ENCODE measurements at regions not wholly inside any gene's neighbourhood (a gene's known extent, or its start where the extent isn't known, plus 50 kb on each side); places are given as distances from the start of the nearest gene placed in this dataset.

DNA sequence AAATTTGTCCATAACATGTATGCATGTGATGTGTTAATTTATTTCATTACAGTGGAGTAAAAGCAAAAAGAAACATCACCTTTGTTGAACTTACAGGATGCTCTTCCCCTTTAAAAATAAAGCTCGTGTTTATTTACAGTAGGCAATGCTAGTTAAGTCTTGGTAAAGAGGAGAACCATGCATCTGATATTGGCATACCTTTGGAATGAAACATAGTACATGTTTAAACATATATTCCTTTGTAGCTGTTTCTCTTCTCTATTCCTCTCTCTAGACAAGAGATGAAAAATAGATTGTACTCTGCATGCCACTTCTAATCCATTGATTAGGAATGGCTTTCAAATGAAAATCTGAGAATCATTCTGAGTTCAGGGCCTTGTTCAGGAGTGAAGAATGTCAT is 374.9 kb upstream of the CNTN4 start:
- H3F3A ChIP-seq (replicated peaks; ENCODE audit: insufficient read depth), result no peaks in the 10 kb centered on the region
- 8% methylated on average over 1 of the region's 1 CpG for WGBS (ENCODE audit: low lambda C conversion rate)
- H3K27me3 ChIP-seq (ENCODE audit: insufficient read depth), result no peaks in the 10 kb centered on the region
- no peaks in the 10 kb centered on the region for H3K9me3 ChIP-seq
- no peak for TF ChIP-seq NRF1 (IDR thresholded peaks at IDR 0.05; ENCODE audit: low read depth, low read length)
- no peak for TF ChIP-seq YY1 (IDR thresholded peaks at IDR 0.05; ENCODE audit: low read depth)
- no peak for TF ChIP-seq EZH2phosphoT487 (IDR thresholded peaks at IDR 0.05; ENCODE audit: borderline replicate concordance, low read depth)
- no peak for TF ChIP-seq RAD21 (IDR thresholded peaks at IDR 0.05; ENCODE audit: low read length)
- TF ChIP-seq, protein P1, sequence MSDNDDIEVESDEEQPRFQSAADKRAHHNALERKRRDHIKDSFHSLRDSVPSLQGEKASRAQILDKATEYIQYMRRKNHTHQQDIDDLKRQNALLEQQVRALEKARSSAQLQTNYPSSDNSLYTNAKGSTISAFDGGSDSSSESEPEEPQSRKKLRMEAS (IDR thresholded peaks at IDR 0.05; ENCODE audit: low read depth), result no peak
- TF ChIP-seq SMC3 (IDR thresholded peaks at IDR 0.05; ENCODE audit: low read depth, low read length), result no peak
- DNase-seq, result no peak
- no peak overlapping the region for H3K4me3 ChIP-seq (ENCODE audit: low read depth in 2 of 2, low read length in 1 of 2)
- ChIA-PET CTCF (no interaction called here), POLR2A (no interaction called here)
- no peak overlapping the region for H3K9ac ChIP-seq
- no peak overlapping the region for H3K27ac ChIP-seq (ENCODE audit: low read depth in 2 of 2, low read length in 1 of 2)
- no peak overlapping the region for H3K4me2 ChIP-seq
- no peaks in the 10 kb centered on the region for H4K20me1 ChIP-seq (ENCODE audit: insufficient read depth)
- no peaks in the 10 kb centered on the region for H3K36me3 ChIP-seq (replicated peaks in 1 of 2; ENCODE audit: control insufficient read depth in 1 of 2, insufficient read depth in 2 of 2, low read length in 1 of 2)
- no peak overlapping the region for H2AFZ ChIP-seq (ENCODE audit: low read depth)
- H3K9me2 ChIP-seq, result no peaks in the 10 kb centered on the region
- H3K4me1 ChIP-seq (ENCODE audit: control insufficient read depth in 1 of 2, insufficient read depth in 2 of 2, low read depth in 1 of 2, low read length in 1 of 2), result no peaks in the 10 kb centered on the region
- no peaks in the 10 kb centered on the region for H3K79me2 ChIP-seq (ENCODE audit: insufficient read depth)

DNA sequence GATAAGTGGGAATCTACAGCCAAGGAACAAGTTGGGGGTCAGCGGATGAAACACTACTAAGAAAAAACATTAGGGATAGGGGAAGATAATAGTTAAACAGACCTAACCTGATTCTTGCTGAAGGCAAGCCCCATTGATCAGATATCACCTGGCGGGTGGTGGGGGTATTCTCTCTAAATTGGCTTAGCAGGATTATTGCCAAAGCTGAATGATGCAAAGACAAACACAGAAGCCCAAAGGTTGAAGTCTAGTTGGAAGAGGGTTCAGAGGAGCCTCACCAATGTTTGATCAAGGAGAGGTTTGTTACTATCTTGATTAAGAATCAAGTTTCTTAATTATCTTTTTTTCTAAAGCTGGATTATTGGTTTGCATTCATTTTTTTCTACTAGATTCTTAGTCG is 371.9 kb upstream of the CNTN4 start:
- POLR2A ChIA-PET, result no interaction called here
- CTCF ChIA-PET, result no interaction called here
- DNase-seq, result no peak

DNA sequence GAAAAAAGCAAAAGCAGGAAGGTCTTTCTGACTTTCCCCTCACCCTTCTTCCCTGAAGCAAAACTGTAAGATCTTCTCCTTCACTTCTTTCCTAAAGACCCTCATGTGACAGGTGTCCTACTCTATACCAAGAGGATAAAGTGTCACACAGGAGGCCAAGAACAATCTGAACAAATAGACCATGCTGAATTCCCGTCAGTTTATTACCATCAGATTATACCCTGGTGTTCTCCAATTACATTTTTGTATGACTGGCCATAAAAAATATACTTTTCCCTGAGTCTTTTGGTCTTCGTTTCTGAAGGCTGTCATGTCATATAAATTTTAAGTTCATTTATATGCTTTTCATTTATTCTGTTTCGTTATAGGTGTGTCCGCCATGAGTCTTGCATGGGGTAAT is 371.4 kb upstream of the CNTN4 start:
- no peak overlapping the region for H3K9ac ChIP-seq
- WGBS (ENCODE audit: low lambda C conversion rate), result 32% methylated on average over 4 of the region's 4 CpGs
- no peaks in the 10 kb centered on the region for H3F3A ChIP-seq (replicated peaks; ENCODE audit: insufficient read depth)
- no peaks in the 10 kb centered on the region for H3K79me2 ChIP-seq (ENCODE audit: insufficient read depth)
- ChIA-PET CTCF (no interaction called here), POLR2A (no interaction called here)
- no peaks in the 10 kb centered on the region for H3K36me3 ChIP-seq (replicated peaks in 1 of 2; ENCODE audit: control insufficient read depth in 1 of 2, insufficient read depth in 2 of 2, low read length in 1 of 2)
- H3K27me3 ChIP-seq (ENCODE audit: insufficient read depth), result no peaks in the 10 kb centered on the region
- no peak overlapping the region for H3K4me2 ChIP-seq
- no peak overlapping the region for H3K27ac ChIP-seq (ENCODE audit: low read depth in 2 of 2, low read length in 1 of 2)
- H4K20me1 ChIP-seq (ENCODE audit: insufficient read depth), result no peaks in the 10 kb centered on the region
- H3K9me3 ChIP-seq, result no peaks in the 10 kb centered on the region
- no peak for DNase-seq
- TF ChIP-seq RXRA (IDR thresholded peaks at IDR 0.05; ENCODE audit: borderline replicate concordance, low read depth) (no peak), FOXJ3 (CRISPR knock-in tag; IDR thresholded peaks at IDR 0.05) (no peak), JUND (IDR thresholded peaks at IDR 0.05) (no peak)
- TF ChIP-seq, protein P1 (IDR thresholded peaks at IDR 0.05; ENCODE audit: low read depth), result no peak
- TF ChIP-seq, protein P2, sequence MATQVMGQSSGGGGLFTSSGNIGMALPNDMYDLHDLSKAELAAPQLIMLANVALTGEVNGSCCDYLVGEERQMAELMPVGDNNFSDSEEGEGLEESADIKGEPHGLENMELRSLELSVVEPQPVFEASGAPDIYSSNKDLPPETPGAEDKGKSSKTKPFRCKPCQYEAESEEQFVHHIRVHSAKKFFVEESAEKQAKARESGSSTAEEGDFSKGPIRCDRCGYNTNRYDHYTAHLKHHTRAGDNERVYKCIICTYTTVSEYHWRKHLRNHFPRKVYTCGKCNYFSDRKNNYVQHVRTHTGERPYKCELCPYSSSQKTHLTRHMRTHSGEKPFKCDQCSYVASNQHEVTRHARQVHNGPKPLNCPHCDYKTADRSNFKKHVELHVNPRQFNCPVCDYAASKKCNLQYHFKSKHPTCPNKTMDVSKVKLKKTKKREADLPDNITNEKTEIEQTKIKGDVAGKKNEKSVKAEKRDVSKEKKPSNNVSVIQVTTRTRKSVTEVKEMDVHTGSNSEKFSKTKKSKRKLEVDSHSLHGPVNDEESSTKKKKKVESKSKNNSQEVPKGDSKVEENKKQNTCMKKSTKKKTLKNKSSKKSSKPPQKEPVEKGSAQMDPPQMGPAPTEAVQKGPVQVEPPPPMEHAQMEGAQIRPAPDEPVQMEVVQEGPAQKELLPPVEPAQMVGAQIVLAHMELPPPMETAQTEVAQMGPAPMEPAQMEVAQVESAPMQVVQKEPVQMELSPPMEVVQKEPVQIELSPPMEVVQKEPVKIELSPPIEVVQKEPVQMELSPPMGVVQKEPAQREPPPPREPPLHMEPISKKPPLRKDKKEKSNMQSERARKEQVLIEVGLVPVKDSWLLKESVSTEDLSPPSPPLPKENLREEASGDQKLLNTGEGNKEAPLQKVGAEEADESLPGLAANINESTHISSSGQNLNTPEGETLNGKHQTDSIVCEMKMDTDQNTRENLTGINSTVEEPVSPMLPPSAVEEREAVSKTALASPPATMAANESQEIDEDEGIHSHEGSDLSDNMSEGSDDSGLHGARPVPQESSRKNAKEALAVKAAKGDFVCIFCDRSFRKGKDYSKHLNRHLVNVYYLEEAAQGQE (IDR thresholded peaks at IDR 0.05; ENCODE audit: low read depth, low read length), result no peak
- H2AFZ ChIP-seq (ENCODE audit: low read depth), result no peak overlapping the region
- H3K9me2 ChIP-seq, result no peaks in the 10 kb centered on the region
- no peaks in the 10 kb centered on the region for H3K4me1 ChIP-seq (ENCODE audit: control insufficient read depth in 1 of 2, insufficient read depth in 2 of 2, low read depth in 1 of 2, low read length in 1 of 2)
- H3K4me3 ChIP-seq (ENCODE audit: low read depth in 2 of 2, low read length in 1 of 2), result no peak overlapping the region

More for the DNA sequence above, 371.9 kb upstream of the CNTN4 start:
- H4K20me1 ChIP-seq (ENCODE audit: insufficient read depth), result no peaks in the 10 kb centered on the region
- H3F3A ChIP-seq (replicated peaks; ENCODE audit: insufficient read depth), result no peaks in the 10 kb centered on the region
- no peaks in the 10 kb centered on the region for H3K4me1 ChIP-seq (ENCODE audit: control insufficient read depth in 1 of 2, insufficient read depth in 2 of 2, low read depth in 1 of 2, low read length in 1 of 2)
- 20% methylated on average over 3 of the region's 3 CpGs for WGBS (ENCODE audit: low lambda C conversion rate)
- no peak for TF ChIP-seq GATA2 (CRISPR knock-in tag; IDR thresholded peaks at IDR 0.05)
- TF ChIP-seq, protein P3, sequence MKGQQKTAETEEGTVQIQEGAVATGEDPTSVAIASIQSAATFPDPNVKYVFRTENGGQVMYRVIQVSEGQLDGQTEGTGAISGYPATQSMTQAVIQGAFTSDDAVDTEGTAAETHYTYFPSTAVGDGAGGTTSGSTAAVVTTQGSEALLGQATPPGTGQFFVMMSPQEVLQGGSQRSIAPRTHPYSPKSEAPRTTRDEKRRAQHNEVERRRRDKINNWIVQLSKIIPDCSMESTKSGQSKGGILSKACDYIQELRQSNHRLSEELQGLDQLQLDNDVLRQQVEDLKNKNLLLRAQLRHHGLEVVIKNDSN (IDR thresholded peaks at IDR 0.05; ENCODE audit: borderline replicate concordance, low read depth), result no peak
- TF ChIP-seq SMC3 (IDR thresholded peaks at IDR 0.05; ENCODE audit: low read depth, low read length), result no peak
- TF ChIP-seq TEAD4 (IDR thresholded peaks at IDR 0.05; ENCODE audit: borderline replicate concordance, insufficient read depth), result no peak
- no peaks in the 10 kb centered on the region for H3K9me3 ChIP-seq
- no peaks in the 10 kb centered on the region for H3K27me3 ChIP-seq (ENCODE audit: insufficient read depth)
- no peak overlapping the region for H3K9ac ChIP-seq
- no peak overlapping the region for H3K4me3 ChIP-seq (ENCODE audit: low read depth in 2 of 2, low read length in 1 of 2)
- no peak overlapping the region for H3K27ac ChIP-seq (ENCODE audit: low read depth in 2 of 2, low read length in 1 of 2)
- H3K9me2 ChIP-seq, result no peaks in the 10 kb centered on the region
- no peak overlapping the region for H3K4me2 ChIP-seq
- H3K36me3 ChIP-seq (replicated peaks in 1 of 2; ENCODE audit: control insufficient read depth in 1 of 2, insufficient read depth in 2 of 2, low read length in 1 of 2), result no peaks in the 10 kb centered on the region
- no peak overlapping the region for H2AFZ ChIP-seq (ENCODE audit: low read depth)
- no peaks in the 10 kb centered on the region for H3K79me2 ChIP-seq (ENCODE audit: insufficient read depth)
